ENCODE measurements at regions not wholly inside any gene's neighbourhood (a gene's known extent, or its start where the extent isn't known, plus 50 kb on each side); places are given as distances from the start of the nearest gene placed in this dataset.

DNA sequence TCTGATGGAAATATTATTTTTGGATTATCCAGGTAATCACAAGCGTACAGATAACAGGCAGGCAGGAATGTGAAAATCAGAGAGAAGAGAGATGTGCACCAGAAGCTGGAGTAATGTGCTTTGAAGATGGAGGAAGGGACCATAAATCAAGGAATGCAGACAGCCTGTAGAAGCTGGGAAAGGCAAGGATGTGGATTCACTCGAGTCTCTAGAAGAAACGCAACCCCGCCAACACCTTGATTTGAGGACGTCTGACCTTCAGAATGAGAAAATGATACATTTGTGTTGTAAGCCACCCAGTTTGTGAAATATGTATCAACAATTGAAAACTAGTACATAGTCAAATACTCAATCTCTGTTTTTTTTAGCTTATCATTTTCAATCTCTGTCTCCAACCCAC lies 207.6 kb upstream of the MPDZ start:
- TF ChIP-seq MYC (IDR thresholded peaks at IDR 0.05; ENCODE audit: low read depth, low read length) (no peak), POLR2AphosphoS5 (IDR thresholded peaks at IDR 0.05; ENCODE audit: insufficient read depth, low read depth, low read length) (no peak), EZH2 (IDR thresholded peaks at IDR 0.05; ENCODE audit: borderline replicate concordance, low read depth, low read length, severe bottlenecking) (no peak), POLR2A (IDR thresholded peaks at IDR 0.05; ENCODE audit: low read depth, low read length) (no peak), GATA2 (IDR thresholded peaks at IDR 0.05; ENCODE audit: insufficient read depth, insufficient read length, low read depth, low read length) (no peak), FOS (IDR thresholded peaks at IDR 0.05; ENCODE audit: borderline replicate concordance, insufficient read depth, low read length) (no peak), MAX (IDR thresholded peaks at IDR 0.05; ENCODE audit: insufficient read depth, insufficient read length) (no peak), JUN (IDR thresholded peaks at IDR 0.05; ENCODE audit: borderline replicate concordance, insufficient read depth, insufficient read length, low read depth) (no peak)
- TF ChIP-seq, protein P1, sequence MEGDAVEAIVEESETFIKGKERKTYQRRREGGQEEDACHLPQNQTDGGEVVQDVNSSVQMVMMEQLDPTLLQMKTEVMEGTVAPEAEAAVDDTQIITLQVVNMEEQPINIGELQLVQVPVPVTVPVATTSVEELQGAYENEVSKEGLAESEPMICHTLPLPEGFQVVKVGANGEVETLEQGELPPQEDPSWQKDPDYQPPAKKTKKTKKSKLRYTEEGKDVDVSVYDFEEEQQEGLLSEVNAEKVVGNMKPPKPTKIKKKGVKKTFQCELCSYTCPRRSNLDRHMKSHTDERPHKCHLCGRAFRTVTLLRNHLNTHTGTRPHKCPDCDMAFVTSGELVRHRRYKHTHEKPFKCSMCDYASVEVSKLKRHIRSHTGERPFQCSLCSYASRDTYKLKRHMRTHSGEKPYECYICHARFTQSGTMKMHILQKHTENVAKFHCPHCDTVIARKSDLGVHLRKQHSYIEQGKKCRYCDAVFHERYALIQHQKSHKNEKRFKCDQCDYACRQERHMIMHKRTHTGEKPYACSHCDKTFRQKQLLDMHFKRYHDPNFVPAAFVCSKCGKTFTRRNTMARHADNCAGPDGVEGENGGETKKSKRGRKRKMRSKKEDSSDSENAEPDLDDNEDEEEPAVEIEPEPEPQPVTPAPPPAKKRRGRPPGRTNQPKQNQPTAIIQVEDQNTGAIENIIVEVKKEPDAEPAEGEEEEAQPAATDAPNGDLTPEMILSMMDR (IDR thresholded peaks at IDR 0.05; ENCODE audit: extremely low read depth in 1 of 2, insufficient read depth in 1 of 2, low read depth in 1 of 2, low read length in 2 of 2), result no peak

Measured in endothelial cell of umbilical vein (primary cell).